HG03095 (cell line): ENCODE measurements at regions not wholly inside any gene's neighbourhood (a gene's known extent, or its start where the extent isn't known, plus 50 kb on each side); places are given as distances from the start of the nearest gene placed in this dataset.

Experiments used
- ATAC-seq: cut with Tn5 transposase; IDR thresholded peaks from one replicate; pipeline ENCODE4 v1.9.1; 2021; ENCODE audit warnings: moderate library complexity; ENCODE audit not compliant: unreplicated experiment

- ATAC-seq: no peak
Measured at GRCh38 chr2:226064932-226065570, 665.5 kb downstream of the NYAP2 start.

- no peak for ATAC-seq
Measured at GRCh38 chr2:226063704-226064440, 664.4 kb downstream of the NYAP2 start.

GRCh38 chr2:226059961-226060627 lies 660.6 kb downstream of the NYAP2 start:
- no peak for ATAC-seq

GRCh38 chr2:226057914-226058313 lies 658.4 kb downstream of the NYAP2 start:
- no peak for ATAC-seq

GRCh38 chr2:226057365-226057764 lies 657.9 kb downstream of the NYAP2 start:
- ATAC-seq: no peak

GRCh38 chr2:226052772-226053416 lies 653.4 kb downstream of the NYAP2 start:
- ATAC-seq: no peak

- no peak for ATAC-seq
Measured at GRCh38 chr2:226050822-226051221, 651.3 kb downstream of the NYAP2 start.

GRCh38 chr2:226048611-226049010 lies 649.1 kb downstream of the NYAP2 start:
- ATAC-seq: no peak

- ATAC-seq: no peak
Measured at GRCh38 chr2:226045080-226045479, 645.6 kb downstream of the NYAP2 start.

GRCh38 chr2:226040344-226040900 lies 640.9 kb downstream of the NYAP2 start:
- ATAC-seq: no peak

GRCh38 chr2:226037526-226037925 lies 638.0 kb downstream of the NYAP2 start:
- no peak for ATAC-seq

GRCh38 chr2:226031647-226032501 lies 632.4 kb downstream of the NYAP2 start:
- ATAC-seq: no peak

GRCh38 chr2:226030788-226031646 lies 631.5 kb downstream of the NYAP2 start:
- ATAC-seq: no peak

- no peak for ATAC-seq
Measured at GRCh38 chr2:226030369-226030768, 630.9 kb downstream of the NYAP2 start.

GRCh38 chr2:226023946-226024345 lies 624.4 kb downstream of the NYAP2 start:
- ATAC-seq: no peak

- no peak for ATAC-seq
Measured at GRCh38 chr2:226023383-226023782, 623.9 kb downstream of the NYAP2 start.

- ATAC-seq: no peak
Measured at GRCh38 chr2:226020956-226021355, 621.4 kb downstream of the NYAP2 start.

GRCh38 chr2:226020176-226020575 lies 620.7 kb downstream of the NYAP2 start:
- ATAC-seq: no peak

- no peak for ATAC-seq
Measured at GRCh38 chr2:226018641-226019040, 619.1 kb downstream of the NYAP2 start.
